HCT116 (cell line): ENCODE measurements at regions not wholly inside any gene's neighbourhood (a gene's known extent, or its start where the extent isn't known, plus 50 kb on each side); places are given as distances from the start of the nearest gene placed in this dataset.

ENCODE experiments used
- ATAC-seq: fragments of 200-7000 bp; cut with Tn5 transposase; 2 replicates; pipeline ENCODE4 v1.9.1; 2020; ENCODE audit warnings: mild to moderate bottlenecking, moderate library complexity
- BruUV-seq: library from RNA; stranded (reverse); fragments of 400-500 nt; replicated peaks from 2 replicates; lab custom pipeline; 2021; lab: Mats Ljungman, UMichigan
- CTCF ChIA-PET: fragments of 300-600 bp; sonication (Branson Sonifier 250); formaldehyde crosslinking; loops from one replicate; lab custom pipeline; 2021; ENCODE audit warnings: antibody characterized with exemption; lab: Charles Lee
- POLR2A ChIA-PET: fragments of 300-600, 350-600 bp; sonication (Branson Sonifier 250); formaldehyde crosslinking; loops from one replicate; lab custom pipeline; 2021; ENCODE audit warnings: antibody characterized with exemption; lab: Charles Lee
- RAD21 ChIA-PET, 2 experiments: fragments of 300-600 bp; sonication (Branson Sonifier 250); formaldehyde crosslinking; loops; one replicate each; lab custom pipeline; 2023; ENCODE audit warnings: low total read pairs in 2 of 2; ENCODE audit not compliant: uncharacterized antibody in 2 of 2, unreplicated experiment in 2 of 2, low non-redundant PET in 1 of 2; lab: Charles Lee
- DNase-seq: peaks from one replicate; pipeline ENCODE4 v3.0.0-alpha.2; 2010; ENCODE audit warnings: low read depth, low spot score
- H2AFZ ChIP-seq: fragments of 200-600 bp; shearing (Covaris generic), sonication (generic); 2 replicates; pipeline ENCODE4 v1.6.1; 2017; ENCODE audit warnings: low read depth, mixed run types, mixed read lengths, antibody characterized with exemption, low read length; ENCODE audit not compliant: poor library complexity, severe bottlenecking
- H3K27ac ChIP-seq: 2 replicates; pipeline ENCODE4 v1.5.1; 2012; ENCODE audit warnings: low read depth, low read length
- H3K27me3 ChIP-seq: fragments of 200-600 bp; sonication (generic); 2 replicates; pipeline ENCODE4 v1.6.1; 2016; ENCODE audit warnings: mixed run types, low read length, mixed read lengths; ENCODE audit not compliant: insufficient read depth
- H3K36me3 ChIP-seq, 2 experiments: fragments of 200-500 bp in 1 of 2; fragments of 200-600 bp in 1 of 2; sonication (Bioruptor generic) in 1 of 2; sonication (generic) in 1 of 2; 2 replicates each; pipeline versions ENCODE4 v1.5.1 to v1.6.1; 2014 to 2016; ENCODE audit warnings: low read length in 2 of 2, inconsistent platforms in 1 of 2, mixed read lengths in 1 of 2, mixed run types in 1 of 2; ENCODE audit not compliant: insufficient read depth in 2 of 2, control insufficient read depth in 1 of 2
- H3K4me1 ChIP-seq, 2 experiments: fragments of 200-600 bp in 1 of 2; sonication (generic) in 1 of 2; 2 replicates each; pipeline versions ENCODE4 v1.5.1 to v1.6.1; 2012 to 2017; ENCODE audit warnings: low read length in 2 of 2, inconsistent platforms in 1 of 2, mild to moderate bottlenecking in 1 of 2, mixed read lengths in 1 of 2, mixed run types in 1 of 2, moderate library complexity in 1 of 2; ENCODE audit not compliant: insufficient read depth in 2 of 2, control insufficient read depth in 1 of 2
- H3K4me2 ChIP-seq: fragments of 200-600 bp; sonication (generic); 2 replicates; pipeline ENCODE4 v1.6.1; 2017; ENCODE audit warnings: mixed run types, low read length, mixed read lengths
- H3K4me3 ChIP-seq, 2 experiments: fragments of 200-600 bp in 1 of 2; sonication (generic) in 1 of 2; replicated peaks in 1 of 2; 2 replicates each; pipeline ENCODE4 v1.5.1; 2011 to 2016; ENCODE audit warnings: low read length in 2 of 2, control low read depth in 1 of 2, low read depth in 1 of 2, mild to moderate bottlenecking in 1 of 2, mixed read lengths in 1 of 2, mixed run types in 1 of 2
- H3K79me2 ChIP-seq: fragments of 200-600 bp; sonication (generic); 2 replicates; pipeline ENCODE4 v1.6.1; 2017; ENCODE audit warnings: mild to moderate bottlenecking, mixed run types, low read length, moderate library complexity, mixed read lengths; ENCODE audit not compliant: insufficient read depth
- H3K9ac ChIP-seq: fragments of 200-600 bp; sonication (generic); 2 replicates; pipeline ENCODE4 v1.6.1; 2016; ENCODE audit warnings: low read length, mixed read lengths
- H3K9me2 ChIP-seq: fragments of 200-600 bp; sonication (generic), shearing (Covaris generic); 2 replicates; pipeline ENCODE4 v1.6.1; 2017; ENCODE audit warnings: mixed run types, mild to moderate bottlenecking, moderate library complexity; ENCODE audit not compliant: insufficient read depth
- H3K9me3 ChIP-seq, 2 experiments: fragments of 200-500 bp in 1 of 2; fragments of 200-600 bp in 1 of 2; sonication (Bioruptor generic) in 1 of 2; sonication (generic) in 1 of 2; 2 replicates each; pipeline ENCODE4 v1.6.1; 2014 to 2017; ENCODE audit warnings: low read length in 2 of 2, mixed read lengths in 2 of 2, inconsistent platforms in 1 of 2, low read depth in 1 of 2, mild to moderate bottlenecking in 1 of 2, mixed run types in 1 of 2, moderate library complexity in 1 of 2; ENCODE audit not compliant: control insufficient read depth in 1 of 2, insufficient read depth in 1 of 2
- H4K20me1 ChIP-seq: fragments of 200-600 bp; sonication (generic), shearing (Covaris generic); 2 replicates; pipeline ENCODE4 v1.6.1; 2017; ENCODE audit warnings: mixed run types, mild to moderate bottlenecking, moderate library complexity; ENCODE audit not compliant: insufficient read depth
- ATF3 ChIP-seq: IDR thresholded peaks from 2 replicates; pipeline ENCODE4 v1.6.1; 2012
- EGR1 ChIP-seq: IDR thresholded peaks from 2 replicates; pipeline ENCODE4 v1.6.1; 2012; ENCODE audit warnings: low read depth
- REST ChIP-seq: IDR thresholded peaks from 2 replicates; pipeline ENCODE4 v1.6.1; 2012; ENCODE audit warnings: low read depth
- ZBTB33 ChIP-seq: IDR thresholded peaks from 2 replicates; pipeline ENCODE4 v1.6.1; 2011; ENCODE audit warnings: mild to moderate bottlenecking, low read length, moderate library complexity; ENCODE audit not compliant: insufficient replicate concordance; ENCODE audit errors: extremely low read depth
- ZFX ChIP-seq: fragments of 450-650 bp; IDR thresholded peaks from 2 replicates; pipeline ENCODE4 v1.6.1; 2017
- intact Hi-C: fragments of 100-400 bp; cut with micrococcal nuclease; formaldehyde crosslinking; loops from 2 replicates; pipeline ENCODE4 v1.10.0; 2022

GRCh38 chr3:80230962-80231361 lies 463.2 kb upstream of the ROBO1 start (continued):
- no peak for TF ChIP-seq REST

- POLR2A ChIA-PET = no interaction called here
- intact Hi-C loops = no loop called here
- Histone ChIP-seq H3K9me3 (peaks cover 4 to 7% of the 10 kb centered on the region in 2 experiments; a peak in 2 of 4 replicates), H3K9ac (no peak overlapping the region), H2AFZ (no peak overlapping the region), H3K79me2 (no peaks in the 10 kb centered on the region), H3K27me3 (no peaks in the 10 kb centered on the region), H3K27ac (no peak overlapping the region), H3K4me2 (no peak overlapping the region), H3K4me1 (no peaks in the 10 kb centered on the region), H4K20me1 (no peaks in the 10 kb centered on the region), H3K4me3 (no peak overlapping the region), H3K9me2 (no peaks in the 10 kb centered on the region), H3K36me3 (no peaks in the 10 kb centered on the region)
- DNase-seq (no peak), ATAC-seq (no peak)
- CTCF ChIA-PET = no interaction called here
- RAD21 ChIA-PET = no interaction called here
- BruUV-seq = no TSS peak
- TF ChIP-seq EGR1 (no peak), ATF3 (no peak), ZBTB33 (no peak), ZFX (no peak)
Measured at GRCh38 chr3:80227216-80227615, 459.4 kb upstream of the ROBO1 start.
